K562 (cell line): ENCODE measurements at regions not wholly inside any gene's neighbourhood (a gene's known extent, or its start where the extent isn't known, plus 50 kb on each side); places are given as distances from the start of the nearest gene placed in this dataset.
A peak's percentile ranks its signal among the peaks of the same experiment; 100 is the strongest.

Experiments
- ATAC-seq: fragments of 200-7000 bp; cut with Tn5 transposase; 3 replicates; pipeline ENCODE4 v1.9.1; 2020; ENCODE audit warnings: moderate library complexity
- BruUV-seq: library from RNA; stranded (reverse); fragments of 400-500 nt; replicated peaks from 2 replicates; lab custom pipeline; 2021; lab: Mats Ljungman, UMichigan
- CTCF ChIA-PET: fragments of 300-600 bp; formaldehyde crosslinking; extraction: SDS; loops from one replicate; lab custom pipeline; 2021; ENCODE audit warnings: low intra/inter-chr PET ratio; lab: Yijun Ruan, JAX
- POLR2A ChIA-PET: fragments of 300-600, 350-650 bp; sonication (Branson Sonifier 250); formaldehyde crosslinking; extraction: SDS; loops from one replicate; lab custom pipeline; 2021; ENCODE audit warnings: antibody characterized with exemption, inconsistent platforms; lab: Yijun Ruan, JAX
- DNase-seq, 4 experiments: peaks; one replicate each; pipeline versions ENCODE4 v3.0.0 to v3.0.0-alpha.2; 2011 to 2018; ENCODE audit warnings: low spot score in 3 of 4, mixed read lengths in 3 of 4; ENCODE audit errors: extremely low read depth in 1 of 4
- FAIRE-seq: peaks from 2 replicates; lab custom pipeline; 2011; peaks lifted over from hg19 to GRCh38; lab: Jason Lieb, UNC
- H2AFZ ChIP-seq: 2 replicates; pipeline ENCODE4 v1.6.0; 2011; ENCODE audit warnings: low read depth, low read length, control low read depth, inconsistent platforms
- H3K27ac ChIP-seq: fragments of 200-600 bp; 3 replicates; pipeline ENCODE4 v1.8.0; 2011; ENCODE audit warnings: low read depth, mild to moderate bottlenecking, control low read depth, inconsistent platforms, low read length, moderate library complexity, mixed read lengths; ENCODE audit errors: extremely low read depth
- H3K27me3 ChIP-seq, 2 experiments: fragments of 300-600 bp in 1 of 2; 2 replicates in 1 of 2; 3 replicates in 1 of 2; pipeline versions ENCODE4 v1.6.0 to v1.8.0; 2011; ENCODE audit warnings: inconsistent platforms in 2 of 2, low read length in 2 of 2, mild to moderate bottlenecking in 1 of 2, mixed read lengths in 1 of 2, moderate library complexity in 1 of 2; ENCODE audit not compliant: control insufficient read depth in 2 of 2, insufficient read depth in 2 of 2
- H3K36me3 ChIP-seq: fragments of 300-600 bp; 3 replicates; pipeline ENCODE4 v1.8.0; 2011; ENCODE audit warnings: mild to moderate bottlenecking, low read length, inconsistent platforms; ENCODE audit not compliant: control insufficient read depth, insufficient read depth
- H3K4me1 ChIP-seq, 2 experiments: fragments of 200-600 bp in 1 of 2; replicated peaks in 1 of 2; 2 replicates in 1 of 2; 3 replicates in 1 of 2; pipeline versions ENCODE4 v1.5.1 to v1.8.0; 2011; ENCODE audit warnings: inconsistent platforms in 2 of 2, low read length in 2 of 2, mild to moderate bottlenecking in 1 of 2, mixed read lengths in 1 of 2, moderate library complexity in 1 of 2; ENCODE audit not compliant: control insufficient read depth in 2 of 2, insufficient read depth in 2 of 2
- H3K4me2 ChIP-seq: 2 replicates; pipeline ENCODE4 v1.6.1; 2011; ENCODE audit warnings: low read length, control low read depth, inconsistent platforms, mixed read lengths; ENCODE audit not compliant: insufficient read depth
- H3K4me3 ChIP-seq: fragments of 200-600 bp; sonication (generic), shearing (Covaris generic); 2 replicates; pipeline ENCODE4 v1.5.1; 2016; ENCODE audit warnings: control low read depth, inconsistent platforms
- H3K79me2 ChIP-seq: fragments of 200-600 bp; 3 replicates; pipeline ENCODE4 v1.8.0; 2011; ENCODE audit warnings: low read length, inconsistent platforms; ENCODE audit not compliant: control insufficient read depth, insufficient read depth
- H3K9ac ChIP-seq, 2 experiments: 2 replicates each; pipeline versions ENCODE4 v1.6.0 to v1.6.1; 2011; ENCODE audit warnings: low read depth in 2 of 2, low read length in 2 of 2, control low read depth in 1 of 2, inconsistent platforms in 1 of 2, mild to moderate bottlenecking in 1 of 2, mixed read lengths in 1 of 2; ENCODE audit not compliant: insufficient read depth in 1 of 2
- H3K9me1 ChIP-seq: one replicate; pipeline ENCODE4 v1.6.0; 2011; ENCODE audit warnings: inconsistent platforms, mild to moderate bottlenecking, low read length, moderate library complexity; ENCODE audit not compliant: control insufficient read depth, insufficient read depth
- H3K9me3 ChIP-seq: replicated peaks from 2 replicates; pipeline ENCODE4 v1.5.1; 2011; ENCODE audit warnings: low read depth, low read length, inconsistent platforms; ENCODE audit not compliant: control insufficient read depth, insufficient read depth
- H4K20me1 ChIP-seq: replicated peaks from 2 replicates; pipeline ENCODE4 v1.6.1; 2011; ENCODE audit warnings: low read length, inconsistent platforms, mixed read lengths; ENCODE audit not compliant: control insufficient read depth, insufficient read depth
- NR2C2 ChIP-seq, 2 experiments: fragments of 200-800 bp in 1 of 2; sonication (Bioruptor generic) in 1 of 2; sonication (generic) in 1 of 2; formaldehyde crosslinking in 1 of 2; IDR thresholded peaks; 2 replicates each; pipeline versions ENCODE4 v1.6.1 to v1.8.0; 2016 to 2022; ENCODE audit warnings: mild to moderate bottlenecking in 1 of 2, missing compliant biosample characterization in 1 of 2, missing genetic modification characterization in 1 of 2, missing genetic modification reagents in 1 of 2
- WGBS: fragments of 100-300 bp; shearing (Covaris generic); methylation state at CpG from one replicate; pipeline ENCODE4 v1.1.6; 2016; ENCODE audit warnings: low coverage, mixed read lengths; ENCODE audit not compliant: insufficient coverage; ENCODE audit errors: missing lambda C conversion rate; 5-methylcytosine and 5-hydroxymethylcytosine counted together
- in situ Hi-C: fragments of 300-500 bp; cut with MboI; formaldehyde crosslinking; loops from 4 replicates; pipeline ENCODE4 v1.15.0; 2018; ENCODE audit warnings: inconsistent platforms, mixed read lengths
- intact Hi-C: fragments of 100-400 bp; cut with micrococcal nuclease; formaldehyde crosslinking; loops from 2 replicates; pipeline ENCODE4 v1.14.2; 2022
- TF ChIP-seq, protein P1 (sequence below), 2 experiments: fragments of 450-650 bp in 1 of 2; sonication (generic) in 1 of 2; formaldehyde crosslinking in 1 of 2; IDR thresholded peaks in 1 of 2; conservative IDR thresholded peaks in 1 of 2; 2 replicates each; pipeline versions ENCODE4 v1.6.1 to v1.8.1; 2016 to 2023; ENCODE audit warnings: mild to moderate bottlenecking in 2 of 2, moderate library complexity in 2 of 2, inconsistent platforms in 1 of 2, missing genetic modification reagents in 1 of 2

DNA sequence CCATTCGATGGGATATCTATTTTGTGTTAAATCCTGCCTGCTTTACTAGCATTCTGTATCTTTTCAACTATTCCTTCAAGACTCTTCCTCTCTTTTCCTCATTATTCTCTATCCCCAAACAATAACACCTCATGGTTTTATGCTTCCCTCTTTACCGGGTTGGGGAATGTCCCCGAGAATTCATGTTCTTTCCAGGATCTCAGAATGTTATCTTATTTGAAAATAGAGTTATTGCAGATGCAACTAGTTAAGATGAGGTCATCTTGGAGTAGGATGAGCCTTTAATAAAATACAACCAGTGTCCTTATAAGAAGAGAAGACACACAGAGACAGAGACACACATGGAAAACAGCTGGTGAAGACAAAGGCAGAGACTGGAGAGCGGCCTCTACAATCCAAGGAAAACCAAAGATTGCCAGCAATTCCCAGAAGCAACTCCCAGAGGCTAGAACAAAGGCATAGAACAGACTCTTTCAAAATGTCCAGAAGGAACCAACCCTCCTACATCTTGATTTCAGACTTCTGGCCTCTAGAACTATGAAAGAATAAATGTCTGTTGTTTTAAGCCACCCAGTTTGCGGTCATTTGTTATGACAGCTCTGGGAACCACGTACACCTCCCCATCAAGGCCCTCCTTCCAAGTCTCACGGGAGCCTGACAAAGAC is 126.8 kb upstream of the TNFAIP3 start:
- BruUV-seq: no TSS peak

More for the DNA sequence above, 126.8 kb upstream of the TNFAIP3 start:
- TF ChIP-seq NR2C2 (CRISPR knock-in tag; IDR thresholded peaks at IDR 0.05) (no peak), NR2C2 (tag; IDR thresholded peaks at IDR 0.05) (no peak)
- TF ChIP-seq, protein P1, sequence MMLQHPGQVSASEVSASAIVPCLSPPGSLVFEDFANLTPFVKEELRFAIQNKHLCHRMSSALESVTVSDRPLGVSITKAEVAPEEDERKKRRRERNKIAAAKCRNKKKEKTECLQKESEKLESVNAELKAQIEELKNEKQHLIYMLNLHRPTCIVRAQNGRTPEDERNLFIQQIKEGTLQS (IDR thresholded peaks at IDR 0.05): 0 out of 2 replicates have a peak, but pooled peaks have one; percentile 23
- TF ChIP-seq, protein P1 (CRISPR knock-in tag; conservative IDR thresholded peaks at IDR 0.05): no peak
- Histone ChIP-seq H3K27ac (no peak overlapping the region), H3K36me3 (no peaks in the 10 kb centered on the region), H3K79me2 (no peaks in the 10 kb centered on the region), H3K9me1 (no peaks in the 10 kb centered on the region), H3K9ac (no peak overlapping the region), H2AFZ (no peak overlapping the region), H3K9me3 (no peaks in the 10 kb centered on the region), H4K20me1 (no peaks in the 10 kb centered on the region), H3K4me2 (no peak overlapping the region), H3K4me1 (no peaks in the 10 kb centered on the region; a peak in 1 of 5 replicates), H3K27me3 (peaks cover 8 to 20% of the 10 kb centered on the region in 2 experiments; a peak in 4 of 5 replicates), H3K4me3 (no peak overlapping the region)
- no peak for DNase-seq
- CTCF ChIA-PET: no interaction called here
- in situ Hi-C loops (no loop called here), intact Hi-C loops (no loop called here)
- 19% methylated on average over 7 of the region's 7 CpGs for WGBS
- POLR2A ChIA-PET: interaction anchor here (1.0 to 1.8 kb wide), 4 partner anchors 11 to 142 kb away, joined by 3 to 8 read pairs (median 4); no protein-coding TSS in a partner anchor
- FAIRE-seq: no peak
- ATAC-seq: no peak
